KOPT-K1 (cell line): ENCODE measurements at regions not wholly inside any gene's neighbourhood (a gene's known extent, or its start where the extent isn't known, plus 50 kb on each side); places are given as distances from the start of the nearest gene placed in this dataset.

ENCODE experiments used
- H3K27ac ChIP-seq: fragments of 200-600 bp; sonication (generic); 2 replicates; pipeline ENCODE4 v1.5.1; 2016; ENCODE audit warnings: antibody characterized with exemption, mild to moderate bottlenecking, low read depth, low read length; ENCODE audit not compliant: poor library complexity, severe bottlenecking
- H3K36me3 ChIP-seq: fragments of 200-600 bp; sonication (generic); 2 replicates; pipeline ENCODE4 v1.5.1; 2017; ENCODE audit warnings: antibody characterized with exemption, mild to moderate bottlenecking, low read length, moderate library complexity; ENCODE audit not compliant: insufficient read depth
- H3K9me3 ChIP-seq: fragments of 200-600 bp; sonication (generic); 2 replicates; pipeline ENCODE4 v1.5.1; 2017; ENCODE audit warnings: antibody characterized with exemption, low read length, mild to moderate bottlenecking; ENCODE audit not compliant: insufficient read depth, poor library complexity, severe bottlenecking

- Histone ChIP-seq H3K9me3 (no peaks in the 10 kb centered on the region), H3K27ac (no peak overlapping the region), H3K36me3 (no peaks in the 10 kb centered on the region)
Measured at GRCh38 chr5:124941051-124942049, 194.9 kb upstream of the ZNF608 start.

GRCh38 chr5:124948062-124948753, 201.8 kb upstream of the ZNF608 start:
- Histone ChIP-seq H3K27ac (no peak overlapping the region), H3K36me3 (no peaks in the 10 kb centered on the region), H3K9me3 (no peaks in the 10 kb centered on the region)

GRCh38 chr5:124948754-124949275, 202.4 kb upstream of the ZNF608 start:
- Histone ChIP-seq H3K9me3 (no peaks in the 10 kb centered on the region), H3K27ac (no peak overlapping the region), H3K36me3 (no peaks in the 10 kb centered on the region)

GRCh38 chr5:124949862-124950261, 203.4 kb upstream of the ZNF608 start:
- no peaks in the 10 kb centered on the region for H3K9me3 ChIP-seq
- H3K27ac ChIP-seq, result no peak overlapping the region
- no peaks in the 10 kb centered on the region for H3K36me3 ChIP-seq

GRCh38 chr5:124951105-124951504, 204.7 kb upstream of the ZNF608 start:
- Histone ChIP-seq H3K9me3 (no peaks in the 10 kb centered on the region), H3K27ac (no peak overlapping the region), H3K36me3 (no peaks in the 10 kb centered on the region)

GRCh38 chr5:124951661-124952060, 205.2 kb upstream of the ZNF608 start:
- Histone ChIP-seq H3K27ac (no peak overlapping the region), H3K36me3 (no peaks in the 10 kb centered on the region), H3K9me3 (no peaks in the 10 kb centered on the region)

GRCh38 chr5:124952079-124952478, 205.6 kb upstream of the ZNF608 start:
- Histone ChIP-seq H3K27ac (no peak overlapping the region), H3K9me3 (no peaks in the 10 kb centered on the region), H3K36me3 (no peaks in the 10 kb centered on the region)

GRCh38 chr5:124952566-124952965, 206.1 kb upstream of the ZNF608 start:
- Histone ChIP-seq H3K36me3 (no peaks in the 10 kb centered on the region), H3K9me3 (no peaks in the 10 kb centered on the region), H3K27ac (no peak overlapping the region)

GRCh38 chr5:124954784-124955183, 208.3 kb upstream of the ZNF608 start:
- H3K27ac ChIP-seq, result no peak overlapping the region
- H3K36me3 ChIP-seq, result no peaks in the 10 kb centered on the region
- H3K9me3 ChIP-seq, result no peaks in the 10 kb centered on the region

GRCh38 chr5:124956471-124957029, 210.1 kb upstream of the ZNF608 start:
- H3K27ac ChIP-seq, result no peak overlapping the region

GRCh38 chr5:124957063-124957462, 210.6 kb upstream of the ZNF608 start:
- H3K27ac ChIP-seq, result no peak overlapping the region
- H3K9me3 ChIP-seq, result no peaks in the 10 kb centered on the region

More at GRCh38 chr5:124956471-124957029, 210.1 kb upstream of the ZNF608 start:
- H3K36me3 ChIP-seq, result no peaks in the 10 kb centered on the region
- H3K9me3 ChIP-seq, result no peaks in the 10 kb centered on the region

GRCh38 chr5:124960266-124960665, 213.8 kb upstream of the ZNF608 start:
- Histone ChIP-seq H3K9me3 (no peaks in the 10 kb centered on the region), H3K27ac (no peak overlapping the region), H3K36me3 (no peaks in the 10 kb centered on the region)

More at GRCh38 chr5:124957063-124957462, 210.6 kb upstream of the ZNF608 start:
- no peaks in the 10 kb centered on the region for H3K36me3 ChIP-seq

- H3K9me3 ChIP-seq, result no peaks in the 10 kb centered on the region
- no peak overlapping the region for H3K27ac ChIP-seq
- no peaks in the 10 kb centered on the region for H3K36me3 ChIP-seq
Measured at GRCh38 chr5:124961521-124961920, 215.1 kb upstream of the ZNF608 start.

- Histone ChIP-seq H3K9me3 (no peaks in the 10 kb centered on the region), H3K27ac (no peak overlapping the region), H3K36me3 (no peaks in the 10 kb centered on the region)
Measured at GRCh38 chr5:124962111-124962510, 215.7 kb upstream of the ZNF608 start.

GRCh38 chr5:124962735-124963134, 216.3 kb upstream of the ZNF608 start:
- H3K9me3 ChIP-seq, result no peaks in the 10 kb centered on the region
- H3K36me3 ChIP-seq, result no peaks in the 10 kb centered on the region
- no peak overlapping the region for H3K27ac ChIP-seq
